GM18907 (cell line): ENCODE measurements at regions not wholly inside any gene's neighbourhood (a gene's known extent, or its start where the extent isn't known, plus 50 kb on each side); places are given as distances from the start of the nearest gene placed in this dataset.
"Not testable (repeated sequence)": the region's sequence is repeated elsewhere in the genome, so short reads cannot be mapped to it uniquely, and the experiment has no call there.

Experiments used
- ATAC-seq: cut with Tn5 transposase; IDR thresholded peaks from one replicate; pipeline ENCODE4 v1.9.1; 2021; ENCODE audit warnings: mild to moderate bottlenecking, moderate library complexity; ENCODE audit not compliant: unreplicated experiment

DNA sequence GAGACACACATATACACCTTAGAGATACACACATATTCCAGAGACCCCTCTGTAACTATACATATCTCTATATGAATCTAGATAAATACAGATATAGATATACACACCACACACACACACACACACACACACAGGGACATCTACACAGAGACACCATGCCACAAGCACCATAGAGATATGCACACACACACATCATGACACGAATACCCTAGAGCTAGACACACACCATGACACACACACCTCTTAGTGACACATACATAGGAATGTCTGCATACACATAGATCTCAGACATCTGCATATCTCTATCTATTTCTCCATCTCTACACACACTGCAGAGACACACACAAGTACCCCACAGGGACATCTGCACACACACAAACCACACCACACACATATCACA, 270.0 kb downstream of the CYRIA start:
- no peak for ATAC-seq

DNA sequence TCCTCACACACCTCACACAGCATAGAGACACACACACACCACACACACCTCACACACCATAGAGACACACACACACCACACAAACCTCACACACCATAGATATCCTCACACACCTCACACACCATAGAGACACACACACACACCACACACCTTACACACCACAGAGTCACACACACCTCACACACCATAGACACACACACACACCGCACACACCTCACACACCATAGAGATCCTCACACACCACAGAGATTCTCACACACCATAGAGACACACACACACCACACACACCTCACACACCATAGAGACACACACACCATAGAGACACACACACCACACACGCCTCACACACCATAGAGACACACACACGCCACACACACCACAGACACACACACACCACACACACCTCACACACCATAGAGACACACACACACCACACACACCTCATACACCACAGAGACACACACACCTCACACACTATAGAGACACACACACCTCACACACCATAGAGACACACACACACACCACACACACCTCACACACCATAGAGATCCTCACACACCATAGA, 270.6 kb downstream of the CYRIA start:
- ATAC-seq: no peak

DNA sequence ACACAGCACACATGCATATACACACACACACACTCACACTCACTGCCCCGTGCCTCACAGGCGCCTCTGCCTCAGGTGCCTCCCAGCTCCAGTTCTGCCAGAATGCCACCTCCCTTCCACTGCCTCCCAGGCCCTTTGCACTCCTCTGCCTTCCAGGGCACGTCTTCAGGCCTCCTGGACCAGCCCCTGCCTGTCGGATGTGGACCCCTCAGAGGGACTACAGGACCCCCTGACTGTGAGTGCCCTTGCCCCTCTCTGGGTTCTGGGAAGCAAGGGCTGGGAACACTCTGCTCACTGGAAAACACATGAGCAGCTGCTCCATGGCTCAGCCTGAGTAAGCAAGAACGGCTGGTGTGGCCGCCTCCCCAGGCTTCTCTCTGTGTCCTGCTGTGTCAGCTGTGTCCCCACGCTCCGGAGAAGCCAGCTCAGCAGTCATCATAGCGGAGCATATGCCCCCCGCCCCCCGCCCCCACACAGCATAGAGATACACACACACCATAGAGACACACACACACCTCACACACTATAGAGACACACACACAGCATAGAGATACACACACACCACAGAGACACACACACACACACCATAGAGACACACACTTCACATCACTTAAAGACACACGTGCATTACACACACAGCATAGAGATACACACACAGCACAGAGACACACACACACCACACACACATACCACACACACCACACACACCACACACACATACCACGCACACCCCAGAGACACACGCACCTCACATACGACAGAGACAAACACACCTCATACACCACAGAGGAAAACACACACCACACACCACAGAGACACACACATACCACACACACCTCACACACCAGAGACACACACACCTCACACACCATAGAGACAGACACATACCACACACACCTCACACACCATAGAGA, 271.3 kb downstream of the CYRIA start:
- no peak for ATAC-seq

DNA sequence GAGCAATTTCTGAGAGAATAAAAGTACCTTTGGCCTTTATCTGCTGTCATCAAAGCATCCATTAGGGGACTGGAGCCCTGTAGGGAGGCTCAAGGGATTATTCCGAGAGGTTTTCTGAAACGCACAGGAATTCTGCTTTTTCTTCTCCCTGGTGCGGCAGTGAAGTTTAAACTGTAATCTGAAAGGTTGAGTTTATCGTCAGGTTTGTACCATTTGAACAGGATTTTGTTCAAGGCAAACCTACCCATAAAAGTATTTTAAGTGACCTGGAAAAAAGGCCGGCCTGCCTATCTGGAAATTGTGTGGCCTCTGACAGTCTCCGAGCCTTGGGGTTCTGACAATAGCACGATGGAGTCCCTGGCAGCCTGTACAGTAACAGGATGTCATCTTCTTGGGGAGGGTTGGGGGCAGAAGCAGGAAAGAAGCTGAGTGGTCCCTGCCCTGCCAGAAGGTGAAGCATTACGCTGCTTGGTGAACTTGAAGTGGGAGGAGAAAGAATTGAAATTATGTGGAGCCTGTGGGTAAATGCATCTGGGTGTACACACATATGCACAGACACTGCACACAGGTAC, 272.0 kb downstream of the CYRIA start:
- ATAC-seq: no peak

DNA sequence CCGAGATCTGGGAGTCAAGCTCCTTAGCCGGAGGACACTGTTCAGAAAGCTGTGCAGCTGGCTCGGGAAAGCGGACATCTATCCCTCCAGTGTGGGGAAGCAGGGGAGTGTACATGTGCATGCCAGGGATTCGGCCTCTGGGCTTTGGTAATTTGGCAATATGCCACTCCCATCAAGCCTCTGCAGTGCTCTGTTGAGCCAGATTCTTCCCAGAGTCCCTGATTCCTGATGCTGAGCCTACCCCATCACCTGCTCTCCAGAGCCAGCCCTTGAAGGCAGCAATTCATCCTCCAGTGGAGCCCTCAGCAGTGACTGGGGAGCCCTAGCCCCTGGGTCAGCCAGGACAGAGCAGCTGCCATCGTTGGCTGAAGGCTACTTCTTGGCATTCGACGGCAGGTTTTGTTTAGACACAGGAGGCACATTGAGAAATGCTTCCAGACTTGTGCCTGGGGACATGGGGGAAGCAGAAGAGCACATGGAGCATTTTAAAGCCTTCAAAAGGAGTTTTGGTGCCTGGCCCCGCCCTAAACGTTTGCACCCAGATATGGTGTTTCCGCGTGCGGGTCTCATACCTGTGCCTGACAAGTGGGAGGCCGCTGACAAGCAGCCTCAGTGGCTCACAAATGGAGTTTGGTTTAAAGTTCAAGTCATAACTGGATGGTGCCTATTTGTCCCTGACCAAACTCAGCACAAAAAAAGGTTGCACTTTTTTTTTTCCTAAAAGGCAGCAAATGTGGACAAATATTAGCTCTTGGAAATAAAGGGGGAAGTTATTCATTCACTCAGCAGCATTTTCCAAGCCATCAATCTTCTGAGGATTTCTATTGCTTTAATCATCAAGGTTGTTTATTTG, 272.8 kb downstream of the CYRIA start:
- ATAC-seq: no peak

DNA sequence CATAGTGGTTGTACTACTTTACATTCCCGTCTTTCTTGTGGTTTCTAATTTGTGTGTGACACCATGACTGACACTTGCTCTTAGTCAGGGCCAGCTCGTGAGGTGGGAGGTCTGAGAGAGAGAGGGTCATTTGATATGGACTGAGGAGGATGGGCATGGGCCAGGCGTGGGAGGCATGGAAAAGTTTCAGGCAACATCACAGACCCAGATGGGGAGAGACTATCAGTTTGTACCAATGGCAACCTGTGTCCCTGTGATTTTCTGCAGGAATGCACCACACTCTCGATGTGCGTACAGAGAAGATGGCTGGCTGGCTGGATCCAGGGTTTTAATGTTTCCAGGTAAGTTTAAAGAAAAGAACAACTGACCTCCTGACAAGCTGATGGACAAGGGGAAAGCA, 273.6 kb downstream of the CYRIA start:
- no peak for ATAC-seq

DNA sequence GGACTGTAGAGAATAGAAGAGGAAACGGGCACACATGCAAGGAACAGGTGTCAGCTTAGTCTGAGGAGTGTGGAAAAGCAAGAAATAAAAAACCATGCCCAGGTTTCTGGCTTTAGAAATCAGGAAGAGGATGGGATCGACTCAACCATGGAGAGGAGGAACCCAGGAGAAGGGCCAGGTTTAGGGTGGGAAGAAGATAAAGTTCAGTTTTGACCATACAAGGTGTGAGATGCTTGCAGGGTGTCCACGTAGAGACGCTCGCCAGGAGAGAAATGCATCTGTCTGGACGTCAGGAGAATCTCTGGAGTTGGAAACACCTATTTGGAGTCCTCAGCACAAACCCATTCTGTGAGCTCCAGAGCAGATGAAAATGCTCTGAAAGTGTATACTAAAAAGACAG, 275.1 kb downstream of the CYRIA start:
- ATAC-seq: no peak

DNA sequence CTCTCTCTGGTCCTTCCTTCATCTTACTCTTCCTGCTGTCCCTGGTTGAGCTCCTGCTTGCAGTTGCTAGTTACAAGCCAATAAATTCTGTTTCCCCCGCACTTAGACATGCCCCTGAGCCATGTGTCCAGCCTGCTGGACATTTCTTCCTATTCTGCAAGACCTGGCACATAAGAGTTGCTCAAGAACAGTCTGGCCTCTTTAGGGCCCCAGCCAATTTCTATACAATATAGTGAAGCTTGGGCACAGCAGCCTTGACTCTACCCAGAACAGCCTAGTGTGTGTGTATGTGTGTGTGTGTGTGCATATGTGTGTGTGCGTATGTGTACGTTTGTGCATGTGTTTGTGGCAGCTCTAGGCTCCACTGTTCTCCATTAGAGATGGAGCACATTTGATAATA, 276.0 kb downstream of the CYRIA start:
- ATAC-seq: no peak

DNA sequence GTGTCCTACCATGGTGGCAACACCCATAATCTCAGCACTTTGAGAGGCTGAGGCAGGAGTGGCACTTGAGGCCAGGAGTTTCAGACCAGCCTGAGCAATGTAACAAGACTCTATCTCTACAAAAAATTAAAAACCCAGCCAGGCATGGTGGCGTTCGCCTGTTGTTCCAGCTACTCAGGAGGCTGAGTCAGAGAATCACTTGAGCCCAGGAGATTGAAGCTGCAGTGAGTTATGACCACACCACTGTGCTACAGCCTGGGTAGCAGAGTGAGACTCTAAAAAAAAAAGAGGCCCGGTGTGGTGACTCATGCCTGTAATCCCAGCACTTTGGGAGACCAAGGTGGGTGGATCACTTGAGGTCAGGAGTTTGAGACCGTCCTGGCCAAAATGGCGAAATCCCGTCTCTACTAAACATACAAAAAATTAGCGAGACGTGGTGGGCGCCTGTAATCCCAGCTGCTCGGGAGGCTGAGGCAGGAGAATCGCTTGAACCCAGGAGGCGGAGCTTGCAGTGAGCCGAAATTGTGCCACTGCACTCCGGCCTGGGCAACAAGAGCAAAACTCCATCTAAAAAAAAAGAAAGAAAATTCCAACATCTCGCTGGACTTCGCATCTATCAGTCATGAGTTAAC, 277.3 kb downstream of the CYRIA start:
- ATAC-seq: not testable (repeated sequence)

DNA sequence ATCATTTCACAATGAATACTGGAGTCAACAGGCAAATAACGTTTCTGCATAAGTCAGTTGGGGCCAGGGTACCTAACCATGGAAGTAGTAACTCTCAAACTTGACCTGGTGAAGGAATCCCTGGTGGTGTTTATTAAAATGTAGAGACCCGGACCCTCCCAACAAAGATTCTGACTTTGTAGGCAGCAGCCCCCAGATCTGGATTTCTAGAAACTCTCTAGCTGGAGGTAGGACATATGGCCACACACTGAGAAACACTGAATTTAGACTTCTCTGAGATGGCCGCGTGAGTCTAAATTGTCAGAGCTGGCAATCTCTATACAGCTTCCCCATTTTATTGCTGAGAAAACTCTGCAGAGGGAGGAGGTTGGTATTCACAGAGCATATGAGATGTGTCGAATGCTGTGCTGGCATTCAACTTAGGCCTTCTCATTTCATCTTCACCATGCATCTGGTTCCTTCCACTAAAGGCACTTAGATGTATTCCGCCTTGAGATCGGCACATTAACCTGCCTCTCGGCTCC, 278.1 kb downstream of the CYRIA start:
- ATAC-seq: no peak

DNA sequence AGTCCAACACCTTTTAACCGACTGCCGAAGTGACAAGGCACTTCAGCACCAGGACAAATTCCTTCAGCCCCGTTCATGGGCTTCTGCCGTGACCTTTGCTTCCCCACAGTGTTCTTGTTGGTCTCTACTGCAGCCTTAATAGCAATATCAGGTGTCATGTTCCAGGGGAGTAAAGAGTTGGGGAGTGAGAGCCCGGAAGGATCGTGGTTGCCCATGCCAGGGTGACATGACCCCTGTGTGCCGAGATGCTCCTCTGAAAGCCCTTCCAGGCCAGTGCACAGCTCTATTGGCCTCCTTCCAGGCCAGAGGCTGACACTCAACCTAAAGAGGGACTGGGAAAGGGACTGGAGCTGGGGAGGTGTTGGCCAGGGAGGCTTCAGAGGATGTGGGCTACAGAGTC, 279.2 kb downstream of the CYRIA start:
- no peak for ATAC-seq

DNA sequence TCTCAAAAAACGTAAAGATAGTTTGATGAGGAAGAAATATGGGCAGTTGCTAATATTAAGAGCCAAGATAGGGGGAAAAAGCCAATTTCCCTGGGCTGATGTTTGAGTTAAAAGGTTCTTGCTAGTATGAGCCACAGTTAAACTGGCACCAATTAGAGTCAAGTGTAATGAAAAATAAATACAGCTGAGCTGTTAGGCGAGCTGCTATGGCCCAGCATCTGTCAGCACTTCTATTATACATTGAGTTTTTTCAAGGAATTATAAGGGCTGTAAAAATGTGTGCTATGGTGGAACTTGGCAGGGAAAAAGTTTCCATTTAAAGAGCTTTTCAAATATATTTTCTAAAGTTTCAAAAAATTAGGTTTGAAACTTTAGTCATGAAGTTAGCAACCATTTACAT, 279.6 kb downstream of the CYRIA start:
- no peak for ATAC-seq

DNA sequence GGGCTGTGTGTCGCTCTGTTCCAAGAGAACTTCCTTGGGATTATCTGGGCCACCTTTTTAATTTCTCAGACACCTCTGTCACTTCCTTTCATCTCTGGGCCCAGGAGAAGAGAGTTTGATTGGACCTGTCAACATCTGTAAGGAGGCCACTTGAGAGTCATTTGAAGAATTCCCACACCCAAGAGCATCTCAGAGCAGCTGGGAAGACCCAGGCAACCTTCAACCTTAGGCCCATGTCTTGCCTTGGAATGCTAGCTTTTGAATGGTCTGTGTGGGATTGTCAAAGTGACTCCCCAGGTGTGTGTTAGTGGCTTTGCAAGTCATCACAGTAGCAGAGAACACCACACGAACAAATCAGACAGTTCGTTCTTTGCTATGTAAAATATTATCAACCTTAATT, 280.3 kb downstream of the CYRIA start:
- ATAC-seq: no peak

DNA sequence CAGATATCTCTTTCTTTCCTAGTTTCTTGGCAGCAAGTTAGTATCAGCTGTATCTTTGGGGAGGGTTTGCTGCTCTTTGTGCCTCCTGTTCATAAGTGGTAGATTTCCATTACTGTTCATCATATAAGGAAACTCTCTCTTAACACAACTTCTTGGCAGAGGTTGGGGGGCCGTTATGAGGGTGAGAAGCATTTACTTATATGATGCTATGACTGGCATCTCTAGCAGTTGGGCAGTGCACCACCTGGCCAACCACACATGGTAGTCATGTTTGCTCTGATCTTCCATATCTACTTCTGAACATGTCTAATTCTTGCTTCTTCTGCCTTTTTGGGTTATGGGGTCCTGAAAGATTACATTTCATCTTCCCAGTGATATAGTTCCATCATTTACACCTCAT, 282.2 kb downstream of the CYRIA start:
- ATAC-seq: no peak

DNA sequence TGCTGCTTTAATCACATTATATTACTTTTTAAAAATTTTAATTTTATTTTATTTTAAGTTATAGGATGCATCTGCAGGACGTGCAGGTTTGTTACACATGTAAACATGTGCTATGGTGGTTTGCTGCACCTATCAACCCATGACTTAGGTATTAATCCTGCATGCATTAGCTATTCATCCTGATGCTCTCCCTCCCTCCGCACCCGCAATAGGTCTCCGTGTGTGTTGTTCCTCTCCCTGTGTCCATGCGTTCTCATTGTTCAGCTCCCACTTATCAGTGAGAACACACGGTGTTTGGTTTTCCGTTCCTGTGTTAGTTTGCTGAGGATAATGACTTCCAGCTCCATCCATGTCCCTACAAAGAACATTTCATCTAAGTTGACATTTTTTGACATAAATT, 283.2 kb downstream of the CYRIA start:
- no peak for ATAC-seq

DNA sequence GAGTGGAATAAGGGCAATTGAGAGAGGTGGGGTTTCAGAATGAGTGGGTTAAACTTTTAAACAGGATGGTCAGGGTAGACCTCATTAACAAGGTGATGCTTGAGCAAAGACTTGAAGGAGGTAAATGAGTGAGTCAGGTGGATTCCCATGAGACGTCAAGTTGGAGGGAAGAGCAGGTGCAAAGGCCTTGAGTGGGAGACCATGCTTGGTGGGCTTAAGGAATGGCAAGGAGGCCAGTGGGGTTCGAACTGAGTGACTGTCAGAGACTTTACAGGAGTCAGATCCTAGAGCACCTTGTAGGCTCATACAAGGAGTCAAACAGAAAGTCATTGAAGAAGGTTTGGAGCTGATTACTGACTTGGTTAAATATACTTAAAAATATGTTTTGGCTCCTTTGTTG, 284.1 kb downstream of the CYRIA start:
- ATAC-seq: no peak

DNA sequence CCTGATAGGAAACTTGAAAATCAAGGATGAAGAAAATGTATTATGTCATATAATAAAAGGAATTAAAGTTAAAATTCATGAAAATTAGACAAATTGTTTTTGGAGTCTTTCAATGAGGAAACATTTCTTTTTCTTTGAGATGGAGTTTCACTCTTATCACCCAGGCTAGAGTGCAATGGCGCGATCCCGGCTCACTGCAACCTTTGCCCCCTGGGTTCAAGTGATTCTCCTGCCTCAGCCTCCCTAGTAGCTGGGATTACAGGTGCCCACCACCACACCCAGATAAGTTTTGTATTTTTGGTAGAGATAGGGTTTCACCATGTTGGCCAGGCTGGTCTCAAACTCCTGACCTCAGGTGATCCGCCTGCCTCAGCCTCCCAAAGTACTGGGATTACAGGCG, 285.7 kb downstream of the CYRIA start:
- not testable (repeated sequence) for ATAC-seq

DNA sequence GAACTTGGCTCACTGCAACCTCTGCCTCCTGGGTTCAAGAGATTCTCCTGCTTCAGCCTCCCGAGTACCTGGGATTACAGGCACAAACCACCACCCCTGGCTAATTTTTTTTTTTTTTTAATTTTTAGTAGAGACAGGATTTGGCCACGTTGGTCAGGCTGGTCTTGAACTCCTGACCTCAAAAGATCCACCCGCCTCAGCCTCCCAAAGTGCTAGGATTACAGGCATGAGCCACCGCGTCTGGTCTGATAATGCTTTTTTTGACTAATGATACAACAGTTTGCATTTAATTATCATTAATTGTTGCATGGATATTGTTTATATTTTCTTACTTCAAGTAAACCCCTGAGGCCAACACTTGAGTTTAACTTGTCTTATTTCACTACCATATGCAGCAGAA, 286.6 kb downstream of the CYRIA start:
- not testable (repeated sequence) for ATAC-seq

DNA sequence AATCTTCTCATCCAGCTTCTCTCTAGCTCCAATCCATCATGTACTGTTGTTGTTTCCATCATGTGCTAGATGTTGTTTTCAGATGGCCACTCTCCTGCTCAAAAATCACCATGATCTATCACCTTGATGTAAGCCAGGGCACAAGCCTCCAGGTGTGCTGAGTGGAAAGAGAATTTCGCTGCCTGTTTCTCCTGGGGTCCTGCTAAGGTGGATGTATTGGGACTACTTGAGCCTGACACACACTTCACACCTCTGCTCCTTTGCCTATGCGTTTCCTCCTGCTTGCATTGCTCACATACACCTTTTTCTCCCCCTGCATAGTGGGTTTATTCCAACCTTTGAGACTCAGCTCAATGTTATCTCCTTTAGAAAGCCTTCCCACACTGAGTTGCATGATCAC, 287.6 kb downstream of the CYRIA start:
- ATAC-seq: no peak

DNA sequence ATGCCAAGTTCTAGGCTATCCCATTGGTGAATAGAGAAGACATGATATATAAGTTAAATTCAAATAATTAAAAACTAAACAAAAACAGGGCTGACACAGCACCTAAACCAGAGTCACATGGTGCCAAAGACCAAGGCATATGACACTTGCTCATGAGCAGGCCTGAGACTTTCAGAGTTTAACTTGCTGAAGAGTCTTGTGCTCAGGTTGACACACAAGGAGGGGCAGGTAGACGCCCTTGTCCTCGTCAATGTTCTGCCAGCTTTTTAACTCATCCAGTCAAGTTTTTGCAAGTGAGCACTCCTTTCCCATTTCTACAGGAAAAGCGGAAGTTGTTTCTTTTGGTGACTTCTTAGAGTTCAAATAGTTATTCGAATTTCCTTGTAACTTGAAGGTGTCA, 289.7 kb downstream of the CYRIA start:
- ATAC-seq: no peak

DNA sequence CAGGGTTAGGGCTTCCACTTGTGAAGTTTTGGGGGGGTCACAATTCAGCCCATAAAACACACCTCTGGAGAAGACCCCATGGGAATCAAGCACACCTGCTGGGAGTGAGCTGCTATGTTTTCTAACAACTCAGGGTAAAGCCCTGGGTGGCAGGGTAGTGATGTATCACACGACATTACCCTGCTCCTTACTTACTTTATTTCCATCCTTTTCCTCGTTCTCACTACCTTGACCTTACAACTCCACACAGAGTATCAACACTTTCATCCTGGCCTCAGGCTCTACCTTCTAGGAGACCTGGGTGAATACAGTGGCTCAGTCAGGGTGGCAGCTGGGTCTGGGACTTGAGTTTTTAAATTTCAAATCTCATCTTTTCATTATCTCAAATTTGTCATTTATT, 290.3 kb downstream of the CYRIA start:
- ATAC-seq: no peak
